HG03139 (cell line): ENCODE measurements at regions not wholly inside any gene's neighbourhood (a gene's known extent, or its start where the extent isn't known, plus 50 kb on each side); places are given as distances from the start of the nearest gene placed in this dataset.

ENCODE experiments used
- ATAC-seq: cut with Tn5 transposase; IDR thresholded peaks from one replicate; pipeline ENCODE4 v1.9.1; 2021; ENCODE audit not compliant: unreplicated experiment

- ATAC-seq = no peak
Observed at GRCh38 chr1:232556351-232556750, 73.6 kb downstream of the SIPA1L2 start.

GRCh38 chr1:232555494-232556210 is 74.3 kb downstream of the SIPA1L2 start:
- ATAC-seq = no peak

GRCh38 chr1:232554409-232554808 is 75.5 kb downstream of the SIPA1L2 start:
- ATAC-seq = no peak

GRCh38 chr1:232553809-232554208 is 76.1 kb downstream of the SIPA1L2 start:
- no peak for ATAC-seq

GRCh38 chr1:232553050-232553754 is 76.7 kb downstream of the SIPA1L2 start:
- no peak for ATAC-seq

GRCh38 chr1:232551386-232551785 is 78.5 kb downstream of the SIPA1L2 start:
- no peak for ATAC-seq

GRCh38 chr1:232550007-232550406 is 79.9 kb downstream of the SIPA1L2 start:
- ATAC-seq = no peak

GRCh38 chr1:232548691-232549090 is 81.2 kb downstream of the SIPA1L2 start:
- ATAC-seq = no peak

GRCh38 chr1:232547938-232548484 is 81.9 kb downstream of the SIPA1L2 start:
- ATAC-seq = no peak

- ATAC-seq = no peak
Observed at GRCh38 chr1:232542633-232543593, 87.0 kb downstream of the SIPA1L2 start.

- no peak for ATAC-seq
Observed at GRCh38 chr1:232538943-232539302, 91.0 kb downstream of the SIPA1L2 start.

GRCh38 chr1:232538224-232538942 is 91.5 kb downstream of the SIPA1L2 start:
- no peak for ATAC-seq

GRCh38 chr1:232534552-232535517 is 95.1 kb downstream of the SIPA1L2 start:
- ATAC-seq = no peak

- no peak for ATAC-seq
Observed at GRCh38 chr1:232533328-232533727, 96.6 kb downstream of the SIPA1L2 start.

GRCh38 chr1:232532901-232533300 is 97.0 kb downstream of the SIPA1L2 start:
- ATAC-seq = no peak

- no peak for ATAC-seq
Observed at GRCh38 chr1:232531291-232531690, 98.6 kb downstream of the SIPA1L2 start.

GRCh38 chr1:232529747-232530146 is 100.2 kb downstream of the SIPA1L2 start:
- ATAC-seq = no peak

- no peak for ATAC-seq
Observed at GRCh38 chr1:232528472-232529089, 101.4 kb downstream of the SIPA1L2 start.

GRCh38 chr1:232524056-232524455 is 105.9 kb downstream of the SIPA1L2 start:
- ATAC-seq = no peak
